ENCODE measurements at regions not wholly inside any gene's neighbourhood (a gene's known extent, or its start where the extent isn't known, plus 50 kb on each side); places are given as distances from the start of the nearest gene placed in this dataset.
"Not testable (repeated sequence)": the region's sequence is repeated elsewhere in the genome, so short reads cannot be mapped to it uniquely, and the experiment has no call there.

GRCh38 chr21:28332796-28333195, 659.9 kb downstream of the LTN1 start:
- DNase-seq, result no peak

GRCh38 chr21:28325618-28326017, 667.1 kb downstream of the LTN1 start:
- no peak for DNase-seq

DNA sequence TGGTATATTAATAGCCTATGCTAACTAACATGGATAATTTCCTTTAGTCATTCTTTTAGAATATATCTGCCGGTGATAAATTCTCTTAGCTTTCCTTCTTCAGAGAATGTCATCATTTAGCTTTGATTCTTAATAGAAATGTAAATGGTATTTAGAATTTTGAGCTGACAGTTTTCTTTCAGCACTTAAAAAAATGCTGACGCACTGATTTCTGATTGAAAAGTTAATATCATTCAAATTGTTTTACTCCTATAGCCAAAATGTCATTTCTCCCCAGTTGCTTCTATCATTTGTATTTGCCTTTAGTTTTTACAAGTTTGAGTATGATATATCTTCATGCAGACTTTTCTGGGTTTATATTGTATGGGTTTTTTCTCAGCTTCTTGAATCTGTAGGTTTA, 668.0 kb downstream of the LTN1 start:
- DNase-seq, result no peak

- DNase-seq, result no peak
Measured at GRCh38 chr21:28317177-28317950, 675.3 kb downstream of the LTN1 start.

GRCh38 chr21:28311411-28312190, 681.1 kb downstream of the LTN1 start:
- no peak for DNase-seq

DNA sequence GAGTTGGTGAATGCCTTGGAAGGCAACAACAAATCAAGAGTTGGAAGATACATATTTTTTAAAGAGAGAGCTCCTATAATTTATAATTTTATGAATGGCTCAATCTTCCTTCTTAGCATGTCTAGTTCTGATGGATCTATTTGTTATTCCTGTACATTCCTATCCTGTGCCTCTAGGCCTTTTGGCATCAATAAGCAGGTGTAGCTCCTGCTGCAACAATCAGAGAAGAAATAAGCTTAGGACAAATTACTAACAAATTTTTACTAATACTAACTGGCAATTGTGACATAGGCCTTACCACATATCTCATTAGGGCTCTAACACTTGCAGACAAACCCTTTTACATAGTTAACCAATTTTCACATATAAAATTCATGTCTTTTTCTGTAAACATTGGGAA, 682.0 kb downstream of the LTN1 start:
- DNase-seq, result no peak

DNA sequence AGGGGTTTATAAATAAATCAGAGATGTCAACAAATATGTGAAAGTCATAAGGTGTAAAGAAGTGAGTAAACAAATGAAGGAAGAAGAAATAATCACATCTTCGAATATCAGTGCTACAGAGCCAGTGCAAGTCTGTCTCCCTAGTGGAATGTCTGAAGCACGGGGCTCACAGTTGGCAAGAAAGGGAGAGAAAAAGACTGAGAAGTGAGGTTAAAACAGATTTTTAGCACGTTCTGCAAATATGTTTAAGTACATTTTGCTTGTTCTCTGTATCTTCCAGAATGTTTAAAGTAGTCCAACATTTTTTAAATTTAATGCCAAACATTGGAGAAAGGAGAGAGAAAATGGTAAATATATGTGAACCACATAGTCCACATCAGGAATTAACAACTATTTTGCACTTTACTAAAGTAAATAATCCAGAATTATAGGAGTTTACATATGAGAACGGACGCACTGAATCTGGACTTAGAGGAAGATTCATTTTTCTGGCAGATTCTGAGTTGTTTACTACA, 682.4 kb downstream of the LTN1 start:
- no peak for DNase-seq

DNA sequence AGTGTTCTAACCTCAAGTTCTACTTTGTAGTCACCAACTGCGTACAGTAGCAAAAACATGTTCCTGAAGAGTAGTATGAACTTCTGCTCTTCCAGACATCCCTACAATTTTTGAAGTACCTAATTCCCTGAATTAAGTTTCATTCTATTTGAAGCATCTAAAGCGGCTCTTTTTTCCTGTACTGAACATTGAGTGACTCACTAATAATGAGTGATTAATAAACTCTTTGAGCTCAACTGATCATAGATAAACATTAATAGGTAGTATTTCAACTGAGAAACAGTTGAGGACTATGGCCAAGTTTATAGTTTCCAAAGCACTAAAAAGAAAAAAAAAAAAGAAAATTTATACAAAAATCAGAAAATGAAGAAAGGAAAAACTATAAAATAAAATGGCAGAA, 683.1 kb downstream of the LTN1 start:
- DNase-seq, result no peak

- DNase-seq, result no peak
Measured at GRCh38 chr21:28308516-28308915, 684.2 kb downstream of the LTN1 start.

GRCh38 chr21:28299946-28300345, 692.7 kb downstream of the LTN1 start:
- no peak for DNase-seq

DNA sequence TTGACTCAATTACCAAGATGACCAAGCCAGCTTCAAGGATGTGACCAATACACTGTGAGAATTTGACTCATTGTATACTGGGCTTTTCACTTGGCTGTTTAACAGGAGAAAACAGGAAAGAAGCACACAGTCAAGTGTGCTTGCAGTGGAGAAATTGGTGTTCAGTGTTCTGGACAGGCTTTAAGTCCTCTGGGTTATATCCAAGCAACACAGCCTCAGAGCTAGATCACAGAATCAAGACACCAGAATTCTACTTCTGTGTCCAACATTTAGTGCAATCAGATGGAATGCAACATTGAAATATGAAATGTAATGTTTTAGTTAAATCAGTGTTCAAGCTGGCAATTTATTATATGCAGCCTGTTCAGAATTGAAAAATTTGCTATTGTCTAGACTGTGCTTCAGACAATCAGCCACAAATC, 694.4 kb downstream of the LTN1 start:
- no peak for DNase-seq

GRCh38 chr21:28294051-28294450, 698.6 kb downstream of the LTN1 start:
- no peak for DNase-seq

GRCh38 chr21:28283641-28284490, 708.8 kb downstream of the LTN1 start:
- no peak for DNase-seq

- DNase-seq, result no peak
Measured at GRCh38 chr21:28282833-28283232, 709.8 kb downstream of the LTN1 start.

DNA sequence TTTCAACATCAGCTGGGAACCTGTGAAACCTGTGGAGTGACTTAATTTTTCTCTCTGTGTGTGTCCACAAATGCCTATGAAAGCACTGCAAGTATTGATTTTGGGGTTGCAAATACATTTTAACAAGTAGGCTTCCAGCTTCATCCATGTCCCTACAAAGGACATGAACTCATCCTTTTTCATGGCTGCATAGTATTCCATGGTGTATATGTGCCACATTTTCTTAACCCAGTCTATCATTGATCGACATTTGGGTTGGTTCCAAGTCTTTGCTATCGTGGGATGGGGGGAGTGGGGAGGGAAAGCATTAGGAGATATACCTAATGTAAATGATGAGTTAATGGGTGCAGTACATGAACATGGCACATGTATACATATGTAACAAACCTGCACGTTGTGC, 711.3 kb downstream of the LTN1 start:
- not testable (repeated sequence) for DNase-seq

DNA sequence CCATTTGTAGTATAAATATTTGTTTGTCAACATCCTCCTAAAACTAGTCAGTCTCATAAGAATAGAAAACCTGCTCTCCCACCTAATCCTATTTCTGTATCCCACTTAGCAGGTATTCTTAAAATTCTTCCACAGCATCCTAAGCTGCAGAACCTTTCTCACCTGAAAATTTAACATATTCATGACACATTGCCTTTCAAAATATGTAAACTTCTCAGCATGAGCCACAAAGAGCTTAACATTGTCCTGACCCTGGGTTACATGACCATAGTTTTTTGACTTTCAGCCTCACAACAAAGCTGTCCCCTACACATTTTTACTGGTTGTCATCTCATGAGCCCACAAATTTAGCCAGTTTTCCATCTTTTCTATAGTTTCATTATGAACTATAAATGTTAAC, 712.1 kb downstream of the LTN1 start:
- no peak for DNase-seq

GRCh38 chr21:28277324-28277723, 715.4 kb downstream of the LTN1 start:
- DNase-seq, result no peak

- no peak for DNase-seq
Measured at GRCh38 chr21:28272272-28272992, 720.2 kb downstream of the LTN1 start.

- DNase-seq, result no peak
Measured at GRCh38 chr21:28269173-28269572, 723.5 kb downstream of the LTN1 start.

DNA sequence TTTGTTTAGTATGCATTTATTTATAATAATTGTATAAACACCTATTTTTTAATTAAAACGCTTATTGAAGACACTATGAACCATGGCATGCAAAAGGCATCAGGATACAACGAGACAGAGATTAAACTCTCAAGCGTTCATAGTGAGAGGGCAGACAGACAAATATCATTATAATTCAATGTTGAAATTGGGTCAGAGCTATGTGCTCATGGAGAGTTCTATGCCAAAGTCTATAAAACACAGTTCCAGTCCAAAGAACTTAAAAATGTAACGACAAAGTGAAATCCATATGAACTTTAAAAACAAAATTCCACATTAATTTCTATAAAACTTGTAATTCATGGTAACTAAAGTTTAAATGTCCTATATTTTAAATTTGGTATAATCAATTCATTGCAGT, 724.0 kb downstream of the LTN1 start:
- no peak for DNase-seq

- DNase-seq, result no peak
Measured at GRCh38 chr21:28267449-28267848, 725.2 kb downstream of the LTN1 start.

DNA sequence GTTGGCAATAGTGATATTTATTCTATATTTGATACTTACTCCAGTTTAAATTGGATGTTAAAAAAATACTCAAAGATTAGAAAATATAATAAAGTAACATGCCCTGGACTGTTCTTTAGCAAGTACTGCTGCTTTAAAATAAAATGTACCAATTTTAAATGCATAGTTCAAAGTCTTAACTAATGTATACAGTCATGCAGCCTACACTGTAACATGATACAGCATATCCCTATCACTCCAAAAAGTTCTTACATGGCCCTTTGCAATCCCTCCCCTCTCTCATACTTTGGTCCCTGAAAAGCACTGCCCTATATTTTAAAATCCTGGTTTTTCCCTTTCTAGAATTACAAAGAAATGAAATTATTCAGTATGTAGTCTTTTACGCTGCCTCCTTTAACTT, 726.6 kb downstream of the LTN1 start:
- DNase-seq, result no peak

DNA sequence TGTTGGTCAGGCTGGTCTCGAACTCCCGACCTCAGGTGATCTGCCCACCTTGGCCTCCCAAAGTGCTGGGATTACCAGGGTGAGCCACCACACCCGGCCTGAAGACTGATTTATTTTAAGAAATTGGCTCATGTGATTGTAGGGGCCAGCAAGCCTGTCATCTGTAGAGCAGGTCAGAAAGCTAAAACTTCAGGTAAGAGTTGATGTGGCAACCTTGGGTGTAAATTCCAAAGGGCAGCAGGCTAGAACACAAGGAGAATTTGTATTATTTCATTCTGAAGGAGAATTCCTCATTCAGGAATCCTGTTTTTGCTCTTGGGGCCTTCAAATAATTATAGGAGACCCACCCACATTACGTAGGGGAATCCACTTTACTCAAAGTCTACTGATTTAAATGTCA, 728.7 kb downstream of the LTN1 start:
- no peak for DNase-seq

Data from NCI-H1105 (cell line).